Urinary bladder (tissue), 3 donors: ENCODE measurements at regions not wholly inside any gene's neighbourhood (a gene's known extent, or its start where the extent isn't known, plus 50 kb on each side); places are given as distances from the start of the nearest gene placed in this dataset.
"Not testable (repeated sequence)": the region's sequence is repeated elsewhere in the genome, so short reads cannot be mapped to it uniquely, and the experiment has no call there.

Experiments used
- DNase-seq: peaks from one replicate; pipeline ENCODE4 v3.0.0-alpha.2; 2015; ENCODE audit errors: extremely low spot score
- H3K27ac ChIP-seq: one replicate; pipeline ENCODE4 v1.5.1; 2013; ENCODE audit warnings: low read depth, mild to moderate bottlenecking, moderate library complexity
- H3K36me3 ChIP-seq: one replicate; pipeline ENCODE4 v1.6.1; 2013; ENCODE audit warnings: mild to moderate bottlenecking, moderate library complexity; ENCODE audit not compliant: insufficient read depth
- H3K4me1 ChIP-seq: one replicate; pipeline ENCODE4 v1.6.1; 2013; ENCODE audit warnings: mild to moderate bottlenecking, moderate library complexity; ENCODE audit not compliant: insufficient read depth
- H3K4me3 ChIP-seq: one replicate; pipeline ENCODE4 v1.5.1; 2013; ENCODE audit warnings: low read depth, low read length
- WGBS: extraction: QIAGEN DNeasy Blood & Tissue Kit; methylation state at CpG from one replicate; pipeline ENCODE4 v1.1.7; 2013; 5-methylcytosine and 5-hydroxymethylcytosine counted together
- donor health status: healthy with polysubstance abuse.
- donor health status: healthy.

GRCh38 chr4:52157071-52157470, 106.0 kb downstream of the SPATA18 start:
- not testable (repeated sequence) for H3K4me3 ChIP-seq, H3K4me1 ChIP-seq, DNase-seq, H3K36me3 ChIP-seq, H3K27ac ChIP-seq
- 85% methylated on average over 2 of the region's 2 CpGs for WGBS

DNA sequence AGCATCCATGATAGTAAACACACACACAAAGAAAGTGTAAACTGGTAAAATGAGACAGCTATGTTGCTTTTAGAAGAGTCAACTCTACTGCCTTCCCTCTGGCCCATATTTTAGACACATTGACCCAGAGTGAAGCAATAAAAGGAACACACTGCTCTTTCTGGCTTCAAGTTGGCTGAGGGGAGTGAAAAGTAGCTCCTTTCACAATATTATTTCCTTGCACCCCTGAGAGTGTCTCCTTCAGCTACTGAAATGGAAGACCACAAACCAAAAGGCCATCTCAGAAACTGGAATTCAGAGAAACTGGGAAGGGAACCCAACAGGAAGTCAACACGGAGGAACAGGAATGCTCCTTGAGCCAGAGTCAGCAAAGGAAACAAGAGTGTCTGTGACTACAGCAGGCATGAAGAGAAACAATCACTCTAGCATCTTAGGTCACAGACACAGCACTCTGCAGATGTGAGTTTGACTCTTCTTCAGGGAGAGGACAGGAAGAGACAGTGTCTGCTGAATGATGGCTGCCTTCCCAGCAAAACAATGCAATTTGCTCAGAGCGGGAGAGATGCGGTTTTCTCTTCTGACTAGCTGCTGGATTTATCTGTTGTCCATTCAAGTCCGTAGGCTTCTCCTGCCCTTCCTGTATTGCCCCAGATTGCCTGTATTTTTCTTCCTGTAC, 106.7 kb downstream of the SPATA18 start:
- DNase-seq, result no peak
- H3K36me3 ChIP-seq, result no peaks in the 10 kb centered on the region
- H3K4me1 ChIP-seq, result no peaks in the 10 kb centered on the region
- no peak overlapping the region for H3K27ac ChIP-seq
- H3K4me3 ChIP-seq, result no peak overlapping the region
- WGBS, result 53% methylated on average over 4 of the region's 4 CpGs

GRCh38 chr4:52160859-52161258, 109.8 kb downstream of the SPATA18 start:
- H3K27ac ChIP-seq, result no peak overlapping the region
- no peaks in the 10 kb centered on the region for H3K4me1 ChIP-seq
- H3K36me3 ChIP-seq, result no peaks in the 10 kb centered on the region
- WGBS, result 60% methylated on average over 4 of the region's 4 CpGs
- DNase-seq, result no peak
- no peak overlapping the region for H3K4me3 ChIP-seq

GRCh38 chr4:52164116-52164515, 113.0 kb downstream of the SPATA18 start:
- no peaks in the 10 kb centered on the region for H3K4me1 ChIP-seq
- 71% methylated on average over 1 of the region's 1 CpG for WGBS
- no peak overlapping the region for H3K27ac ChIP-seq
- H3K36me3 ChIP-seq, result no peaks in the 10 kb centered on the region
- no peak for DNase-seq
- no peak overlapping the region for H3K4me3 ChIP-seq

DNA sequence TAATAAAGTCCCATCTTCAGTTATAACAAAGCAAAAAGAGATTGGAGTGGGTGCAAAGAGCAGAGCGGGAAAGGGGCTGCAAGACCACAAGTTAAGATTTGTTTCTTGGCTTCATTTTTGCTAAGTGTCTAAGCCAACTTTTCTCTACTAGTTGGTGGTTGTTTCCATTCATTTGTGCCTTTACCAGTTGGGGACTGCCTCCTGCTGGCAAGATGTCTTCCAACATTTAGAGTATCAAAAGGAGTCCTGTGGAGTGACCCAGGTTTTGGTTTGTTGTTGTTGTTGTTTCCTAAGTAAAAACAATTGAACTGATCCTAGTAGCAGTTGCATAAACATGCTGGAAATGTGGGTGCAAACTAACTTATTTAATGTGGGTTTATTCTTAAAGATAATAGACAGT, 121.1 kb downstream of the SPATA18 start:
- Histone ChIP-seq H3K36me3 (no peaks in the 10 kb centered on the region), H3K4me3 (no peak overlapping the region), H3K27ac (no peak overlapping the region), H3K4me1 (no peaks in the 10 kb centered on the region)
- no peak for DNase-seq
- WGBS, result 97% methylated on average over 1 of the region's 1 CpG

DNA sequence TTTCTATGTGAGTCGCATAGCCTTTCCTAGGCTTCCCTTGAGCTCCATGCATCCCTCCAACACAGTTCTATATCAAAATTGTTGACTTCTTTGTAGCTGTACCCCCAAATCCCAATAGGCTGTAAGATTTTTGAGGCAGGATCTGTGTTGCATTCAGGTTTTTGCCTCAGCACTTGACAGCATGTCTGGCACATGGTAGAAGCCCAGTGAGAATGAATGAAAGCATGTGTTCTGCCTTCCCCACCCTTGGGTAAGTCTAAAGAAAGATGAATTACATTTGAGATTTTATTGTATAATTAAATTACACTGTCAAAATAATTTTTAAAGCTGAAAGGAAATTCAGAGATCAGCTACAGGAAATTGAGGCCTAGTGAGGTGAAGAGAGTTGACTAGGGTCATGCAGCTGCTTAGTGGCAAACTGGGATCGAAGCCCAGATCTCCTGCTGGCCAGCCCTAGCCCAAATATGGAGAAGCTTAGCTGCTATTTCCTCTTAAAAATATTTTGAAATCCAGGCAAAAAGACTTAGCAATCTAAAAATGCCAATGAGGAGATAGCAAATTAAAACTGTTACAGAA, 122.5 kb downstream of the SPATA18 start:
- H3K4me3 ChIP-seq, result no peak overlapping the region
- H3K4me1 ChIP-seq, result no peaks in the 10 kb centered on the region
- H3K27ac ChIP-seq, result no peak overlapping the region
- WGBS, result 55% methylated on average over 2 of the region's 2 CpGs
- no peaks in the 10 kb centered on the region for H3K36me3 ChIP-seq
- DNase-seq, result no peak

- no peak for DNase-seq
- Histone ChIP-seq H3K27ac (no peak overlapping the region), H3K36me3 (no peaks in the 10 kb centered on the region), H3K4me3 (no peak overlapping the region), H3K4me1 (no peaks in the 10 kb centered on the region)
- WGBS, result 45% methylated on average over 1 of the region's 1 CpG
These were observed 136.5 kb downstream of the SPATA18 start for GRCh38 chr4:52187603-52188002.

GRCh38 chr4:52192001-52192400, 140.9 kb downstream of the SPATA18 start:
- no peak for DNase-seq
- no peaks in the 10 kb centered on the region for H3K36me3 ChIP-seq
- no peak overlapping the region for H3K27ac ChIP-seq
- H3K4me1 ChIP-seq, result no peaks in the 10 kb centered on the region
- WGBS, result 68% methylated on average over 2 of the region's 2 CpGs
- no peak overlapping the region for H3K4me3 ChIP-seq

- no peak for DNase-seq
- Histone ChIP-seq H3K4me3 (no peak overlapping the region), H3K27ac (no peak overlapping the region), H3K36me3 (no peaks in the 10 kb centered on the region), H3K4me1 (no peaks in the 10 kb centered on the region)
- 57% methylated on average over 6 of the region's 6 CpGs for WGBS
These were observed 141.6 kb downstream of the SPATA18 start for GRCh38 chr4:52192721-52193135.

DNA sequence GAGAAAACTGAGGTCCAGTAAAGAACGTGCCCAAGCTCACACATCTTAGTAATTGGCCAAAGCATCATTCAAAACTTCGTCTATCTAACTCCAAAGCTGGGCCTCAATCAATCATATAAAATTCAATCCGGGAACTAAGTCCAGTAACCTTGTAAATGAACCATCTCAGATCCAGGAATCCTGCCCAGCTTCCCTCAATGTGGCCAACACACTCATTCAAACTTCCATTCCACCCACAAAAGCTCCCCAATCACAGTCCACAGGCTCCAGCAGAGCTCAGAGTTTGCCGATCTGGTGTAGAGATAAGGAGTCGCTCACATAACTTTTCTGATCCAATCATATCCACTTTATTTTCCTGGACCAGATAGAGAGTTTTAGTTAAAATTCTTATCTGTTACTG, 144.8 kb downstream of the SPATA18 start:
- no peak for DNase-seq
- Histone ChIP-seq H3K4me3 (no peak overlapping the region), H3K4me1 (no peaks in the 10 kb centered on the region), H3K36me3 (no peaks in the 10 kb centered on the region), H3K27ac (no peak overlapping the region)
- WGBS, result 69% methylated on average over 5 of the region's 5 CpGs

- WGBS, result 80% methylated on average over 1 of the region's 1 CpG
- H3K27ac ChIP-seq, result no peak overlapping the region
- no peak overlapping the region for H3K4me3 ChIP-seq
- H3K4me1 ChIP-seq, result no peaks in the 10 kb centered on the region
- H3K36me3 ChIP-seq, result no peaks in the 10 kb centered on the region
- DNase-seq, result no peak
These were observed 145.6 kb downstream of the SPATA18 start for GRCh38 chr4:52196606-52197130.

DNA sequence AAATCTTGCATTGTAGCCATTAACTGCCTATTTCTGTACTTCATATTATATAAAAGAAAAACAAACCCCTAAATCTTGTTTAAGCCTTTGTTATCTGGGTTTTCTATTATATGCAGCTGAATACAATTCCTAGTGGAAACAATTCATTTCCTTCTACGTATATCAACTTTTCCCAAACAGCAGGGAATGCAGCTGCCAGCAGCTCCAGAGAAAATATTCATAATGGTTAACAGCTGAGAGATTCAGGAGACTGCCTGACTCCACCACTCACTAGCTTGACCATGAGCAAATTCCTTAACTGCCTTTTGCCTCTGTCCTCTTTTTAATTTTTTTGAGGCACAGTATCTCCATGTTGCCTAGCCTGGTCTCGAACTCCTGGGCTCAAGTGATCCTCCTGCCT, 146.2 kb downstream of the SPATA18 start:
- H3K4me1 ChIP-seq, result no peaks in the 10 kb centered on the region
- no peak overlapping the region for H3K4me3 ChIP-seq
- no peak overlapping the region for H3K27ac ChIP-seq
- 52% methylated on average over 2 of the region's 2 CpGs for WGBS
- DNase-seq, result no peak
- no peaks in the 10 kb centered on the region for H3K36me3 ChIP-seq

GRCh38 chr4:52198294-52198693, 147.2 kb downstream of the SPATA18 start:
- Histone ChIP-seq H3K4me3 (no peak overlapping the region), H3K36me3 (no peaks in the 10 kb centered on the region), H3K4me1 (no peaks in the 10 kb centered on the region), H3K27ac (no peak overlapping the region)
- no peak for DNase-seq

DNA sequence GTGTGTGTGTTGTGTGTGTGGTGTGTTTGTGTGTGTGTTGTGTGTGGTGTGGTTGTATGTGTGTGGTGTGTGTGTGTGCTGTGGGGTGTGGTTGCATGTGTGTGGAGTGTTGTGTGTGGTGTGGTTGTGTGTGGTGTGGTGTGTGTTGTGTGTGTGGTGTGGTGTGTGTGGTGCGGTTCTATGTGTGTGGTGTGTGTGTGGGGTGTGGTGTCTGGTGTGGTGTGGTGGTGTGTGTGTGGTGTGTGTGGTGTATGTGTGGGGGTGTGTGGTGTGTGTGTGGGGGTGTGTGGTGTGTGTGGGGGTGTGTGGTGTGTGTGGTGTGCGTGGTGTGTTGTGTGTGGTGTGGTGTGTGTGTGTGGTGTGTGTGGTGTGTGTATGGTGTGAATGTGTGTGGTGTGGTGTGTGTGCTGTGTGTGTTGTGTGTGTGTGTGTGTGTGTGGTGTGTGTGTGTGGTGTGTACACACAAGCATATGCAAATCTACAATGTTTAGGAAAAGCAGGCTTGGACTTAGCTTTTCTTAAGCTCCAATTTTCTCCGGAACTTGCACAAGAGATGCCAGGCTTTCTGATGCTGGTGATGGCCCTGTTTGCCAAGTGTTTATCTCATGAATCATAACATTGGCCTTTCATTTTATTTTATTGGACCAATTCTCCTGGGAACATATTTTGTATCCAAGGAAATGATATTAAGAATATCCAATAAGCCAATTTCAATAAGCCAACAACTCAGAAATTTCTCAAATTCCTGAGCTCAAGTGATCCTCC, 148.7 kb downstream of the SPATA18 start:
- Histone ChIP-seq H3K4me3 (no peak overlapping the region), H3K27ac (no peak overlapping the region), H3K4me1 (no peaks in the 10 kb centered on the region), H3K36me3 (no peaks in the 10 kb centered on the region)
- 77% methylated on average over 3 of the region's 3 CpGs for WGBS
- no peak for DNase-seq
